IMR-90 (cell line): ENCODE measurements at regions not wholly inside any gene's neighbourhood (a gene's known extent, or its start where the extent isn't known, plus 50 kb on each side); places are given as distances from the start of the nearest gene placed in this dataset.

ENCODE experiments used
- ATAC-seq: fragments of 200-7000 bp; cut with Tn5 transposase; 2 replicates; pipeline ENCODE4 v1.9.1; 2020; ENCODE audit warnings: low read depth, mild to moderate bottlenecking, moderate library complexity
- BruUV-seq: library from RNA; stranded (reverse); fragments of 400-500 nt; replicated peaks from 2 replicates; lab custom pipeline; 2021; lab: Mats Ljungman, UMichigan
- CTCF ChIA-PET: fragments of 300-600 bp; formaldehyde crosslinking; extraction: SDS; loops from one replicate; lab custom pipeline; 2021; ENCODE audit warnings: antibody characterized with exemption; lab: Yijun Ruan, JAX
- POLR2A ChIA-PET: fragments of 300-600 bp; sonication (Branson Sonifier 250); formaldehyde crosslinking; loops from one replicate; lab custom pipeline; 2022; ENCODE audit warnings: antibody characterized with exemption; ENCODE audit not compliant: unreplicated experiment; lab: Charles Lee
- DNase-seq: peaks from one replicate; pipeline ENCODE4 v3.0.0; 2013
- H2AFZ ChIP-seq: replicated peaks from 2 replicates; pipeline ENCODE3; 2013; ENCODE audit warnings: low read length, mild to moderate bottlenecking; ENCODE audit not compliant: poor library complexity
- H2AK5ac ChIP-seq: 2 replicates; pipeline ENCODE4 v1.6.1; 2013; ENCODE audit warnings: low read depth, low read length, inconsistent platforms
- H2AK9ac ChIP-seq: replicated peaks from 2 replicates; pipeline ENCODE3; 2013; ENCODE audit warnings: mild to moderate bottlenecking, low read depth, low read length, moderate library complexity; ENCODE audit not compliant: poor library complexity
- H2BK120ac ChIP-seq: 2 replicates; pipeline ENCODE4 v1.6.1; 2013; ENCODE audit warnings: low read depth, low read length, inconsistent platforms
- H2BK15ac ChIP-seq: 3 replicates; pipeline ENCODE4 v1.6.1; 2013; ENCODE audit warnings: low read depth, low read length, inconsistent platforms
- H2BK20ac ChIP-seq: 2 replicates; pipeline ENCODE4 v1.6.1; 2013; ENCODE audit warnings: low read depth, mild to moderate bottlenecking, inconsistent platforms, low read length, moderate library complexity
- H2BK5ac ChIP-seq: 2 replicates; pipeline ENCODE4 v1.6.1; 2013; ENCODE audit warnings: mild to moderate bottlenecking, low read depth, low read length, inconsistent platforms; ENCODE audit not compliant: poor library complexity, severe bottlenecking
- H3K14ac ChIP-seq: replicated peaks from 2 replicates; pipeline ENCODE4 v1.6.1; 2013; ENCODE audit warnings: low read depth, low read length, inconsistent platforms
- H3K18ac ChIP-seq: 2 replicates; pipeline ENCODE4 v1.6.1; 2013; ENCODE audit warnings: low read depth, low read length, control low read depth
- H3K23ac ChIP-seq: 2 replicates; pipeline ENCODE4 v1.6.1; 2013; ENCODE audit warnings: low read depth, low read length, inconsistent platforms
- H3K27ac ChIP-seq: 2 replicates; pipeline ENCODE4 v1.5.1; 2013; ENCODE audit warnings: mild to moderate bottlenecking, control low read depth, low read length; ENCODE audit not compliant: insufficient read depth
- H3K27me3 ChIP-seq: 2 replicates; pipeline ENCODE4 v1.6.1; 2013; ENCODE audit warnings: low read length; ENCODE audit not compliant: control insufficient read depth, insufficient read depth
- H3K36me3 ChIP-seq: 2 replicates; pipeline ENCODE4 v1.6.1; 2013; ENCODE audit warnings: low read length, mixed read lengths; ENCODE audit not compliant: control insufficient read depth, insufficient read depth
- H3K4ac ChIP-seq: 2 replicates; pipeline ENCODE4 v1.6.1; 2013; ENCODE audit warnings: low read depth, low read length, inconsistent platforms
- H3K4me1 ChIP-seq: 2 replicates; pipeline ENCODE4 v1.6.1; 2013; ENCODE audit warnings: low read length, mixed read lengths; ENCODE audit not compliant: control insufficient read depth, insufficient read depth
- H3K4me2 ChIP-seq: 2 replicates; pipeline ENCODE4 v1.6.1; 2013; ENCODE audit warnings: low read depth, mild to moderate bottlenecking, control low read depth, low read length, moderate library complexity
- H3K4me3 ChIP-seq: 2 replicates; pipeline ENCODE4 v1.5.1; 2013; ENCODE audit warnings: low read depth, mild to moderate bottlenecking, control low read depth, low read length, moderate library complexity; ENCODE audit not compliant: insufficient read depth
- H3K56ac ChIP-seq: 2 replicates; pipeline ENCODE4 v1.6.1; 2013; ENCODE audit warnings: low read length, inconsistent platforms; ENCODE audit not compliant: insufficient read depth; ENCODE audit errors: extremely low read depth
- H3K79me1 ChIP-seq, 2 experiments: 2 replicates each; pipeline ENCODE4 v1.6.1; 2013; ENCODE audit warnings: low read length in 2 of 2, inconsistent platforms in 1 of 2, low read depth in 1 of 2
- H3K9ac ChIP-seq: 2 replicates; pipeline ENCODE4 v1.6.1; 2013; ENCODE audit warnings: low read depth, low read length, control low read depth
- H3K9me1 ChIP-seq: 2 replicates; pipeline ENCODE4 v1.6.1; 2013; ENCODE audit warnings: low read length, inconsistent platforms; ENCODE audit not compliant: insufficient read depth
- H3K9me3 ChIP-seq: 2 replicates; pipeline ENCODE4 v1.6.1; 2013; ENCODE audit warnings: low read length; ENCODE audit not compliant: control insufficient read depth, insufficient read depth
- H4K20me1 ChIP-seq: 2 replicates; pipeline ENCODE4 v1.6.1; 2013; ENCODE audit warnings: low read length, inconsistent platforms; ENCODE audit not compliant: insufficient read depth
- H4K5ac ChIP-seq: 2 replicates; pipeline ENCODE4 v1.6.1; 2013; ENCODE audit warnings: mild to moderate bottlenecking, low read depth, low read length, control low read depth
- H4K8ac ChIP-seq, 2 experiments: 2 replicates each; pipeline ENCODE4 v1.6.1; 2013; ENCODE audit warnings: low read depth in 2 of 2, low read length in 2 of 2, control low read depth in 1 of 2, inconsistent platforms in 1 of 2
- H4K91ac ChIP-seq: 2 replicates; pipeline ENCODE4 v1.6.1; 2013; ENCODE audit warnings: low read depth, low read length, inconsistent platforms; ENCODE audit not compliant: insufficient read depth
- CEBPB ChIP-seq: IDR thresholded peaks from 2 replicates; pipeline ENCODE4 v1.6.1; 2012; ENCODE audit warnings: low read depth, low read length, improper control_type of control experiment
- SMC3 ChIP-seq: fragments of 150-350 bp; IDR thresholded peaks from 2 replicates; pipeline ENCODE4 v1.6.1; 2016; ENCODE audit warnings: low read depth, mild to moderate bottlenecking, antibody characterized with exemption, low read length, moderate library complexity
- WGBS, 2 experiments: methylation state at CpG; one replicate each; pipeline versions ENCODE4 v1.1.5 to v1.1.7; 2013; ENCODE audit warnings: missing lambda C conversion rate in 2 of 2; ENCODE audit not compliant: insufficient read length in 1 of 2; ENCODE audit errors: extremely low coverage in 2 of 2; 5-methylcytosine and 5-hydroxymethylcytosine counted together
- dilution Hi-C: fragments of 300-500 bp; cut with HindIII; formaldehyde crosslinking; loops from one replicate; pipeline ENCODE4 v1.14.3; 2018; ENCODE audit warnings: low sequenced_read_pairs; ENCODE audit not compliant: unreplicated experiment
- in situ Hi-C: fragments of 300-500 bp; cut with MboI; formaldehyde crosslinking; loops from 3 replicates; pipeline ENCODE4 v1.14.3; 2019; ENCODE audit warnings: low sequenced_read_pairs, inconsistent platforms, mixed read lengths
- intact Hi-C: fragments of 100-400 bp; cut with micrococcal nuclease; formaldehyde crosslinking; loops from 2 replicates; pipeline ENCODE4 v1.10.0; 2022
- TF ChIP-seq, protein P1 (sequence below): fragments of 150-350 bp; IDR thresholded peaks from 2 replicates; pipeline ENCODE4 v1.6.1; 2017; ENCODE audit warnings: mild to moderate bottlenecking, antibody characterized with exemption, low read length, low read depth

DNA sequence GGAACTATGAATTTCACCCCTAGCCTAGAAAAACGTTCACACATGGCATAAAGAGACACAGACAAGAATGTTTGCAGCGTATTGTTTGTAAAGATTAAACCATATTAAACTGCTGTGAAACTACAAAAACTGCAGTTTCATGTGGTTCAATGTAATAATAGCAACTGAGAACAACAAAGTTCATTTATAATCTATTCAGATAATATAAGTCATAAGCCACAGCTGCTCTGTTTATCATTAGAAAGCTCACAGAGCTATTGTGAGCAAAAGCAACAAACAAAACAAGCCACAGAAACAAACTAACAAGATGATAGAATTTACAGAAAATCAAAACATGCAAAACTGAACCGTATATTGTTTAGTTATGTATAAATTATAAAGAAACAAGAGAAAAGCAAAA, 113.5 kb downstream of the AHR start:
- H3K4me1 ChIP-seq: peaks cover 4% of the 10 kb centered on the region
- H3K27me3 ChIP-seq: no peaks in the 10 kb centered on the region
- H3K27ac ChIP-seq: no peak overlapping the region
- CTCF ChIA-PET: no interaction called here
- H3K14ac ChIP-seq: no peak overlapping the region
- no peak overlapping the region for H3K9ac ChIP-seq
- no peaks in the 10 kb centered on the region for H4K20me1 ChIP-seq
- H3K4me2 ChIP-seq: no peak overlapping the region
- no peak overlapping the region for H4K8ac ChIP-seq
- H3K56ac ChIP-seq: no peak overlapping the region
- WGBS, 2 experiments: no CpG with 5 or more reads among the region's 3 CpGs
- H4K91ac ChIP-seq: no peak overlapping the region
- no peak overlapping the region for H2BK5ac ChIP-seq
- no peaks in the 10 kb centered on the region for H3K36me3 ChIP-seq
- H3K9me3 ChIP-seq: no peaks in the 10 kb centered on the region
- no peak for DNase-seq
- H2BK120ac ChIP-seq: no peak overlapping the region
- ATAC-seq: no peak
- no peaks in the 10 kb centered on the region for H3K79me1 ChIP-seq
- no peak overlapping the region for H3K4me3 ChIP-seq
- TF ChIP-seq SMC3 (no peak), CEBPB (no peak)
- TF ChIP-seq, protein P1, sequence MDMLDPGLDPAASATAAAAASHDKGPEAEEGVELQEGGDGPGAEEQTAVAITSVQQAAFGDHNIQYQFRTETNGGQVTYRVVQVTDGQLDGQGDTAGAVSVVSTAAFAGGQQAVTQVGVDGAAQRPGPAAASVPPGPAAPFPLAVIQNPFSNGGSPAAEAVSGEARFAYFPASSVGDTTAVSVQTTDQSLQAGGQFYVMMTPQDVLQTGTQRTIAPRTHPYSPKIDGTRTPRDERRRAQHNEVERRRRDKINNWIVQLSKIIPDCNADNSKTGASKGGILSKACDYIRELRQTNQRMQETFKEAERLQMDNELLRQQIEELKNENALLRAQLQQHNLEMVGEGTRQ: no peak
- in situ Hi-C loops (no loop called here), intact Hi-C loops (no loop called here), dilution Hi-C loops (no loop called here)
- 0 out of 2 replicates have a peak, but pooled peaks cover 2% of the 10 kb centered on the region for H3K9me1 ChIP-seq
- H2BK15ac ChIP-seq: no peak overlapping the region
- H3K4ac ChIP-seq: no peak overlapping the region
- no peak overlapping the region for H3K23ac ChIP-seq
- no peak overlapping the region for H2AK5ac ChIP-seq
- no TSS peak for BruUV-seq
- POLR2A ChIA-PET: no interaction called here
- no peak overlapping the region for H2AFZ ChIP-seq
- no peak overlapping the region for H2AK9ac ChIP-seq
- H2BK20ac ChIP-seq: no peak overlapping the region
- H3K18ac ChIP-seq: no peak overlapping the region
- H4K5ac ChIP-seq: no peak overlapping the region
